Neuronal stem cell (in vitro differentiated cells): ENCODE measurements at regions not wholly inside any gene's neighbourhood (a gene's known extent, or its start where the extent isn't known, plus 50 kb on each side); places are given as distances from the start of the nearest gene placed in this dataset.
"Not testable (repeated sequence)": the region's sequence is repeated elsewhere in the genome, so short reads cannot be mapped to it uniquely, and the experiment has no call there.

Source experiments
- DNase-seq: peaks from one replicate; pipeline ENCODE4 v3.0.0-alpha.2; 2013; ENCODE audit warnings: low spot score
- H2AFZ ChIP-seq: one replicate; pipeline ENCODE4 v1.6.1; 2013; ENCODE audit warnings: mild to moderate bottlenecking, low read length, inconsistent platforms
- H2AK5ac ChIP-seq: 2 replicates; pipeline ENCODE4 v1.6.1; 2013; ENCODE audit warnings: low read depth, mild to moderate bottlenecking, inconsistent platforms, low read length, moderate library complexity, mixed read lengths
- H2BK120ac ChIP-seq: 2 replicates; pipeline ENCODE4 v1.6.1; 2013; ENCODE audit warnings: low read depth, mild to moderate bottlenecking, inconsistent platforms, low read length, moderate library complexity, mixed read lengths
- H2BK12ac ChIP-seq: one replicate; pipeline ENCODE4 v1.6.1; 2013; ENCODE audit warnings: low read length, inconsistent platforms
- H2BK15ac ChIP-seq: 2 replicates; pipeline ENCODE4 v1.6.1; 2013; ENCODE audit warnings: mild to moderate bottlenecking, low read length, inconsistent platforms, mixed read lengths
- H2BK5ac ChIP-seq: one replicate; pipeline ENCODE4 v1.6.1; 2013; ENCODE audit warnings: inconsistent platforms, mild to moderate bottlenecking, low read length, moderate library complexity
- H3K14ac ChIP-seq: one replicate; pipeline ENCODE4 v1.6.1; 2013; ENCODE audit warnings: low read length, inconsistent platforms
- H3K18ac ChIP-seq: 2 replicates; pipeline ENCODE4 v1.6.1; 2013; ENCODE audit warnings: low read length, inconsistent platforms
- H3K23ac ChIP-seq: 2 replicates; pipeline ENCODE4 v1.6.1; 2013; ENCODE audit warnings: low read depth, mild to moderate bottlenecking, mixed read lengths, low read length, inconsistent platforms; ENCODE audit not compliant: poor library complexity
- H3K27ac ChIP-seq: replicated peaks from 3 replicates; pipeline ENCODE4 v1.5.1; 2013; ENCODE audit warnings: low read length, inconsistent platforms
- H3K27me3 ChIP-seq, 3 experiments: 2 replicates each; pipeline ENCODE4 v1.6.1; 2013; ENCODE audit warnings: low read length in 3 of 3, mild to moderate bottlenecking in 2 of 3, inconsistent platforms in 1 of 3, low read depth in 1 of 3, mixed read lengths in 1 of 3, moderate library complexity in 1 of 3; ENCODE audit not compliant: control insufficient read depth in 3 of 3, insufficient read depth in 3 of 3
- H3K36me3 ChIP-seq, 2 donors: replicated peaks in 1 of 2; 2 replicates each; pipeline ENCODE4 v1.6.1; 2013; ENCODE audit warnings: low read length in 2 of 2; ENCODE audit not compliant: control insufficient read depth in 2 of 2, insufficient read depth in 2 of 2
- H3K4ac ChIP-seq: 2 replicates; pipeline ENCODE4 v1.6.1; 2013; ENCODE audit warnings: inconsistent platforms, mild to moderate bottlenecking, low read length, moderate library complexity
- H3K4me1 ChIP-seq, 2 donors: 1 replicate in 1 of 2; 2 replicates in 1 of 2; pipeline ENCODE4 v1.6.1; 2013; ENCODE audit warnings: low read length in 2 of 2, low read depth in 1 of 2; ENCODE audit not compliant: control insufficient read depth in 2 of 2, insufficient read depth in 1 of 2
- H3K4me2 ChIP-seq: one replicate; pipeline ENCODE4 v1.6.1; 2013; ENCODE audit warnings: mild to moderate bottlenecking, low read length, inconsistent platforms; ENCODE audit not compliant: insufficient read depth, poor library complexity, severe bottlenecking
- H3K4me3 ChIP-seq, 2 donors: 2 replicates each; pipeline ENCODE4 v1.5.1; 2013; ENCODE audit warnings: low read length in 2 of 2, mild to moderate bottlenecking in 2 of 2, inconsistent platforms in 1 of 2, moderate library complexity in 1 of 2
- H3K79me1 ChIP-seq: one replicate; pipeline ENCODE4 v1.6.1; 2013; ENCODE audit warnings: low read depth, mild to moderate bottlenecking, inconsistent platforms, low read length, moderate library complexity
- H3K9ac ChIP-seq: one replicate; pipeline ENCODE4 v1.6.1; 2013; ENCODE audit warnings: mild to moderate bottlenecking, low read depth, low read length, inconsistent platforms; ENCODE audit not compliant: poor library complexity
- H3K9me3 ChIP-seq, 2 donors: replicated peaks in 1 of 2; 2 replicates each; pipeline versions ENCODE3 to v1.6.1; 2013; ENCODE audit warnings: low read length in 2 of 2, mild to moderate bottlenecking in 2 of 2, inconsistent platforms in 1 of 2, low read depth in 1 of 2, mixed read lengths in 1 of 2, moderate library complexity in 1 of 2; ENCODE audit not compliant: control insufficient read depth in 2 of 2, insufficient read depth in 1 of 2
- H4K8ac ChIP-seq: one replicate; pipeline ENCODE4 v1.6.1; 2013; ENCODE audit warnings: low read depth, mild to moderate bottlenecking, inconsistent platforms, low read length, moderate library complexity
- H4K91ac ChIP-seq: one replicate; pipeline ENCODE4 v1.6.1; 2013; ENCODE audit warnings: low read length, low read depth, mild to moderate bottlenecking, inconsistent platforms; ENCODE audit not compliant: poor library complexity
- WGBS, 2 donors: extraction: QIAGEN DNeasy Blood & Tissue Kit; methylation state at CpG; one replicate each; pipeline ENCODE4 v1.1.7; 2013; ENCODE audit warnings: missing lambda C conversion rate in 2 of 2, mixed read lengths in 1 of 2; ENCODE audit not compliant: insufficient read length in 2 of 2, insufficient replicate concordance in 1 of 2; ENCODE audit errors: extremely low coverage in 2 of 2; 5-methylcytosine and 5-hydroxymethylcytosine counted together

GRCh38 chr5:56665117-56665516, 150.2 kb upstream of the MAP3K1 start:
- H3K27ac ChIP-seq, H3K4me1 ChIP-seq, H4K8ac ChIP-seq, H2BK120ac ChIP-seq, DNase-seq, H3K27me3 ChIP-seq, H3K9me3 ChIP-seq, H2BK12ac ChIP-seq, H2AK5ac ChIP-seq, H3K36me3 ChIP-seq, H4K91ac ChIP-seq, H3K4me3 ChIP-seq, H3K79me1 ChIP-seq, H3K4ac ChIP-seq, H2BK5ac ChIP-seq, H2BK15ac ChIP-seq, H3K14ac ChIP-seq, H3K23ac ChIP-seq, H3K18ac ChIP-seq, H3K9ac ChIP-seq, H3K4me2 ChIP-seq, H2AFZ ChIP-seq: not testable (repeated sequence)
- WGBS, 2 donors = no CpG with 5 or more reads among the region's 3 CpGs

DNA sequence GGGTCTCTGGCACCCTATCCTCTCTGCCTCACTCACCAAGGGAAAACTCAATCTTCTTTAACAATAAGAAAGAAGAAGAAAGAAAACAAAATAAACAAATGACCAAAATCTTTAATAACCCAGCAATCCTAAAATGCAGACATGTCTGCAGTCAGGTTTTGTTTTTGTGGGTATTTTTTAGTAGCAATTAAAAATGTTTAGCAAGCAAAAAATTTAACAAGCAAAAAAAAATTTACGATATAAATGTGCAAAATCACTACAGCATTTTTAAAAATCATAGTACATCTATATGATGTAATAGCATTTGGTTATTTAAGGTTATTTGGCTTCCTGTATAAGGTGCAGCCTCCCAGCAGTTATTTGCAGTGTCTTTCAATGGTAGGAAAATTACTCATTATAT, 151.3 kb upstream of the MAP3K1 start:
- no peak overlapping the region for H3K18ac ChIP-seq

GRCh38 chr5:56663523-56663922, 151.8 kb upstream of the MAP3K1 start:
- no peaks in the 10 kb centered on the region for H3K79me1 ChIP-seq
- no CpG with 5 or more reads among the region's 4 CpGs for WGBS, 2 donors
- H2BK12ac ChIP-seq = no peak overlapping the region
- no peak overlapping the region for H2BK5ac ChIP-seq
- H4K91ac ChIP-seq = no peak overlapping the region
- no peak overlapping the region for H2BK15ac ChIP-seq
- H3K14ac ChIP-seq = no peak overlapping the region
- peaks cover 0 to 2% of the 10 kb centered on the region in 2 donors for H3K4me1 ChIP-seq
- no peak overlapping the region for H3K9ac ChIP-seq
- no peaks in the 10 kb centered on the region for H3K9me3 ChIP-seq
- H2AFZ ChIP-seq = no peak overlapping the region
- H4K8ac ChIP-seq = no peak overlapping the region
- no peak overlapping the region for H3K18ac ChIP-seq
- H2BK120ac ChIP-seq = no peak overlapping the region
- no peaks in the 10 kb centered on the region for H3K36me3 ChIP-seq
- no peak overlapping the region for H3K4me3 ChIP-seq
- H3K27ac ChIP-seq = no peak overlapping the region
- H3K27me3 ChIP-seq = no peaks in the 10 kb centered on the region
- no peak overlapping the region for H3K4ac ChIP-seq
- H2AK5ac ChIP-seq = no peak overlapping the region
- no peak for DNase-seq
- H3K23ac ChIP-seq = no peak overlapping the region
- no peak overlapping the region for H3K4me2 ChIP-seq

More for the DNA sequence above, 151.3 kb upstream of the MAP3K1 start:
- Histone ChIP-seq H3K4me3 (no peak overlapping the region), H3K9me3 (no peaks in the 10 kb centered on the region), H4K91ac (no peak overlapping the region), H2BK12ac (no peak overlapping the region), H4K8ac (no peak overlapping the region), H3K27me3 (no peaks in the 10 kb centered on the region), H3K9ac (no peak overlapping the region), H3K79me1 (no peaks in the 10 kb centered on the region), H3K4me1 (peaks cover 0 to 2% of the 10 kb centered on the region in 2 donors), H3K23ac (no peak overlapping the region), H3K27ac (no peak overlapping the region), H2BK5ac (no peak overlapping the region), H2AFZ (no peak overlapping the region), H2BK120ac (no peak overlapping the region), H3K4ac (no peak overlapping the region), H3K4me2 (no peak overlapping the region), H2BK15ac (no peak overlapping the region), H3K14ac (no peak overlapping the region), H2AK5ac (no peak overlapping the region), H3K36me3 (no peaks in the 10 kb centered on the region)
- DNase-seq = no peak
- WGBS, 2 donors = no CpG with 5 or more reads among the region's 1 CpG

- no peak for DNase-seq
- Histone ChIP-seq H3K27ac (no peak overlapping the region), H3K23ac (no peak overlapping the region), H3K4me2 (no peak overlapping the region), H4K91ac (no peak overlapping the region), H3K36me3 (no peaks in the 10 kb centered on the region), H2AK5ac (no peak overlapping the region), H2BK5ac (no peak overlapping the region), H2BK12ac (no peak overlapping the region), H3K4me3 (no peak overlapping the region), H3K9me3 (no peaks in the 10 kb centered on the region), H2BK120ac (no peak overlapping the region), H3K4ac (no peak overlapping the region), H4K8ac (no peak overlapping the region), H3K14ac (no peak overlapping the region), H3K4me1 (peaks cover 0 to 2% of the 10 kb centered on the region in 2 donors), H3K79me1 (no peaks in the 10 kb centered on the region), H3K27me3 (no peaks in the 10 kb centered on the region), H3K18ac (no peak overlapping the region), H3K9ac (no peak overlapping the region), H2BK15ac (no peak overlapping the region), H2AFZ (no peak overlapping the region)
- WGBS, 2 donors = no CpG with 5 or more reads among the region's 3 CpGs
Measured at GRCh38 chr5:56662893-56663292, 152.5 kb upstream of the MAP3K1 start.
